Gastrocnemius medialis (tissue), 4 donors: ENCODE measurements at regions not wholly inside any gene's neighbourhood (a gene's known extent, or its start where the extent isn't known, plus 50 kb on each side); places are given as distances from the start of the nearest gene placed in this dataset.

ENCODE experiments used
- ATAC-seq, 2 donors: fragments of 150-250 bp; one replicate each; pipeline ENCODE4 v1.9.1; 2016
- DNase-seq, 2 donors: peaks; one replicate each; pipeline ENCODE4 v3.0.0-alpha.2; 2019
- H3K27ac ChIP-seq, 4 donors: fragments of 200-600 bp; sonication (generic); 1 replicate in 1 of 4; 2 replicates in 3 of 4; pipeline ENCODE4 v1.5.1; 2016 to 2018; ENCODE audit warnings: mild to moderate bottlenecking in 2 of 4, moderate library complexity in 1 of 4
- H3K27me3 ChIP-seq, 3 donors: fragments of 200-600 bp; sonication (generic) in 2 of 3; 1 replicate in 1 of 3; 2 replicates in 2 of 3; pipeline versions ENCODE4 v1.5.1 to v1.6.0; 2016 to 2019; ENCODE audit warnings: mild to moderate bottlenecking in 1 of 3, moderate library complexity in 1 of 3
- H3K36me3 ChIP-seq, 2 donors: fragments of 200-600 bp; sonication (generic) in 1 of 2; one replicate each; pipeline ENCODE4 v1.5.1; 2017 to 2018
- H3K4me1 ChIP-seq, 2 donors: fragments of 200-600 bp; sonication (generic) in 1 of 2; one replicate each; pipeline ENCODE4 v1.5.1; 2016 to 2017; ENCODE audit warnings: mild to moderate bottlenecking in 2 of 2
- H3K4me3 ChIP-seq, 4 donors: fragments of 200-600 bp; sonication (generic) in 3 of 4; 1 replicate in 1 of 4; 2 replicates in 3 of 4; pipeline ENCODE4 v1.5.1; 2016 to 2019; ENCODE audit warnings: mild to moderate bottlenecking in 2 of 4
- H3K9me3 ChIP-seq, 3 donors: fragments of 200-600 bp; sonication (generic) in 2 of 3; 1 replicate in 1 of 3; 2 replicates in 2 of 3; pipeline ENCODE4 v1.5.1; 2016 to 2019
- CTCF ChIP-seq, 5 experiments: fragments of 450-650 bp in 3 of 5; fragments of 200-600 bp in 2 of 5; sonication (generic) in 2 of 5; IDR thresholded peaks in 4 of 5; conservative IDR thresholded peaks in 1 of 5; 1 replicate in 4 of 5; 2 replicates in 1 of 5; pipeline ENCODE4 v1.5.1; 2016 to 2019; ENCODE audit warnings: antibody characterized with exemption in 5 of 5, mild to moderate bottlenecking in 3 of 5, moderate library complexity in 3 of 5
- POLR2A ChIP-seq, 2 donors: fragments of 450-650 bp; IDR thresholded peaks; one replicate each; pipeline ENCODE4 v1.6.1; 2017; ENCODE audit warnings: antibody characterized with exemption in 2 of 2, mild to moderate bottlenecking in 2 of 2, moderate library complexity in 2 of 2
- in situ Hi-C, 4 donors: fragments of 200-750 bp; cut with MboI; loops; one replicate each; pipeline versions ENCODE4 v1.15.0 to v1.8.0; 2017; ENCODE audit warnings: low sequenced_read_pairs in 4 of 4
- intact Hi-C: fragments of 100-400 bp; cut with DNase I; formaldehyde crosslinking; loops from one replicate; pipeline ENCODE4 v1.15.1; 2023; ENCODE audit warnings: low total_unique reads

- Histone ChIP-seq H3K4me1 (no peaks in the 10 kb centered on the region), H3K27ac (no peak overlapping the region), H3K9me3 (no peaks in the 10 kb centered on the region), H3K27me3 (no peaks in the 10 kb centered on the region), H3K36me3 (no peaks in the 10 kb centered on the region), H3K4me3 (no peak overlapping the region)
- TF ChIP-seq CTCF (IDR thresholded peaks at IDR 0.05 in 4 of 5, conservative IDR thresholded peaks at IDR 0.05 in 1 of 5) (no peak), POLR2A (IDR thresholded peaks at IDR 0.05) (no peak)
- in situ Hi-C loops (no loop called here), intact Hi-C loops (no loop called here)
- no peak for DNase-seq
- no peak for ATAC-seq
Observed at GRCh38 chr20:19073584-19074218, 138.7 kb upstream of the SLC24A3 start.

GRCh38 chr20:19074356-19074755, 138.1 kb upstream of the SLC24A3 start:
- Histone ChIP-seq H3K9me3 (no peaks in the 10 kb centered on the region), H3K27ac (no peak overlapping the region), H3K4me3 (no peak overlapping the region), H3K36me3 (no peaks in the 10 kb centered on the region), H3K4me1 (no peaks in the 10 kb centered on the region), H3K27me3 (no peaks in the 10 kb centered on the region)
- intact Hi-C loops: no loop called here
- DNase-seq (no peak), ATAC-seq (no peak)
- in situ Hi-C loops: no loop called here
- no peak for TF ChIP-seq POLR2A (IDR thresholded peaks at IDR 0.05)
- TF ChIP-seq CTCF (IDR thresholded peaks at IDR 0.05 in 4 of 5, conservative IDR thresholded peaks at IDR 0.05 in 1 of 5): no peak

- no peaks in the 10 kb centered on the region for H3K9me3 ChIP-seq
- H3K27me3 ChIP-seq: no peaks in the 10 kb centered on the region
- TF ChIP-seq POLR2A (IDR thresholded peaks at IDR 0.05): no peak
- no peak overlapping the region for H3K4me3 ChIP-seq
- H3K36me3 ChIP-seq: no peaks in the 10 kb centered on the region
- DNase-seq (no peak), ATAC-seq (no peak)
- intact Hi-C loops (no loop called here), in situ Hi-C loops (no loop called here)
- no peaks in the 10 kb centered on the region for H3K4me1 ChIP-seq
- no peak overlapping the region for H3K27ac ChIP-seq
Observed at GRCh38 chr20:19074828-19075516, 137.5 kb upstream of the SLC24A3 start.

- ATAC-seq: no peak
- TF ChIP-seq POLR2A (IDR thresholded peaks at IDR 0.05) (no peak), CTCF (IDR thresholded peaks at IDR 0.05 in 4 of 5, conservative IDR thresholded peaks at IDR 0.05 in 1 of 5) (no peak)
- intact Hi-C loops: no loop called here
Observed at GRCh38 chr20:19077370-19078220, 134.8 kb upstream of the SLC24A3 start.

More at GRCh38 chr20:19077370-19078220, 134.8 kb upstream of the SLC24A3 start:
- no peaks in the 10 kb centered on the region for H3K36me3 ChIP-seq
- no peak for DNase-seq
- H3K27me3 ChIP-seq: no peaks in the 10 kb centered on the region
- H3K9me3 ChIP-seq: no peaks in the 10 kb centered on the region
- in situ Hi-C loops: no loop called here
- H3K27ac ChIP-seq: no peak overlapping the region
- H3K4me1 ChIP-seq: no peaks in the 10 kb centered on the region
- H3K4me3 ChIP-seq: no peak overlapping the region
